Amygdala (tissue), 56 donors: ENCODE measurements at regions not wholly inside any gene's neighbourhood (a gene's known extent, or its start where the extent isn't known, plus 50 kb on each side); places are given as distances from the start of the nearest gene placed in this dataset.
"Not testable (repeated sequence)": the region's sequence is repeated elsewhere in the genome, so short reads cannot be mapped to it uniquely, and the experiment has no call there.

ENCODE experiments used
- DNase-seq, 56 donors: peaks; one replicate each; lab custom pipeline; 2025; lab: John Stamatoyannopoulos, UW

DNA sequence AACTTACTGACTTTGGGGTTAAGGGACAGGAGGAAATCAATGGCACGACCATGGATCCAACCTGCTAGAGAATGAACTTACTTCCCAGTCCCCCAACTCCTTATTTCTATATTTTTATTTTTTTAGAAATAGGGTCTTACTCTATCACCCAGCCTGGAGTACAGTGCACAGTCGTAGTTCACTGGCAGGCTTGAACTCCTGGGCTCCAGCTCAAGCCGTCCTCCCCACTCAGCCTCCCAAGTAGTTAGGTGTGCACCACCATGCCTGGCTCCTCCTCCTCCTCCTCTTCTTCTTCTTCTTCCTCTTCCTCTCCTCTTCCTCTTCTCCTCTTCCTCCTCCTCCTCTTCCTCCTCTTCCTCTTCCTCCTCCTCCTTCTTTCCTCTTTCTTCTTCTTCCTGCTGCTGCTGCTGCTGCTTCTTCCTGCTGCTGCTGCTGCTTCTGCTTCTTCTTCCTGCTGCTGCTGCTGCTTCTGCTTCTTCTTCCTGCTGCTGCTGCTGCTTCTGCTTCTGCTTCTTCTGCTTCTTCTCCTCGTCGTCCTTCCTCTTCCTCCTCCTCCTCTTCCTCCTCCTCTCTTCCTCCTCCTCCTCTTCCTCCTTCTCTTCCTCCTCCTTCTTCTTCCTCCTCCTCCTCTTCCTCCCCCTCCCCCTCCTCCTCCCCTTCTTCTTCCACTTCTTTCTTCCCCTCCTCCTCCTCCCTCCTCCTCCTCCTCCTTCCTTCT, 390.1 kb upstream of the RGS6 start:
- no peak for DNase-seq

DNA sequence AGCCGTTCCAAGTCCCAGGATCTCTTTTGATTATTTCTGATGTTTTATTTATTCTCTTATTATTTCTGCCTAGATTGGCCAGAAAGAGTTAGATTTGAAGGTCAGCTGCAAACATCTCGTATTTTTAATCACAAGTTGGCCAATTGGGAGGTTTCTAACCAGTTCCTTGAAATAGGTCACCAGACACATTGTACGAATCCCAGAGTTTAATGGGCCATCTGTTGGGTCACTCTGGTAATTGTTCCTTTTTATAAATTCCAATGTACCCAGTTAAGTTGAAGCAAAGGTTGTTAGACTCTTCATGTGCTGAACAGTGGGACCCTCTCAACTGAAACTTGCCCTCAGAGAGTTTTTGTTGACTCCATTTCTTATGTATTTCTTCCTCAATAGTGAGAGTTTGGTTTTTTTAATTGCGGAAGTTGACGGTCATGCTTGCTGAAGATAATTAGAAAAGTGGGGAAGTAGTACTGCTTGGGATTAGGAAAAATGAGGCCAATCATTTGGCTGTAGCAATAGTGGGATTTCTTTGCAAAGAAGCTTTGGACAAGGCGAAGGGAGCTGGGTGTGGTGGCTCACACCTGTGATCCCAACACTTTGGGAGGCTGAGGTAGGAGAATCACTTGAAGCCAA, 382.7 kb upstream of the RGS6 start:
- no peak for DNase-seq

DNA sequence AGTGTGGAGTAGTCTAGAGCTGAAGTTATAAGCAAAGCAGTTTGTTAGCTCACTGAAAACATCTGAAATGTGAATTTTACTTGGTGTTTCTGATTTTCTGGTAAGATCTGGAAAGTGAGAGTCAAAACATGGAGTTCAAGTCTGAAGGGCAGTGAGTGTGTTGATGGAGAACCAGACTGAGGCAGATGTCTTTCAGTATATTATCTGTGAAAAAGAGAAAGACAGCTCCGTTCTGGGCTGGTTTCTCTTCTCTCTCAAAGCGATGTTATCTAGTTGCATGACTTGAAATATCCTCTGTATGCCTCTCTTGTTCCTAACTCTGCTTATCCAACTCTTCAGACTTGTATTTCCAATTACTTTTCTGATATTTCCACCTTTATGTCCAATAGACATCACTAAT, 381.9 kb upstream of the RGS6 start:
- no peak for DNase-seq

- no peak for DNase-seq
These were observed 380.8 kb upstream of the RGS6 start for GRCh38 chr14:71551291-71551950.

GRCh38 chr14:71552809-71553208, 379.4 kb upstream of the RGS6 start:
- no peak for DNase-seq

DNA sequence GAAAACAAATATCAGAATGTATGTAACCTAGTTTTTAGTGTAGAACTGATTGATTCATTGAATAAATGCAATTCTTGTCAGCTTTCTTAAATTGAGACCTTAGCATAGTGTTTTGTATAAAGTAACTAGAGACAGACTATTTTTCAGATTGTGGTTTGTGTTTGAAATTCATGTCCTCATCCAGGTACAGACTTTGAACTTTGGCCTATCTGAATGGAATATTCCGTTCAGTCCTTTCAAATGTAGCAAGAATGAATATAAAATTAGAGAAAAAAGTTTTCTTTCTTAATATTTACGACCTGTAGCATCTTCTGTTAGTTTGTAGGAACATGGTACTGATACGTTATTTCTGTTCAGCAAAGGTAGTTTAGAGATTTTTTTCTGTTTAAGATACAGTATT, 378.4 kb upstream of the RGS6 start:
- no peak for DNase-seq

- DNase-seq = peak in 1 of 56 donors; percentile 2
These were observed 377.9 kb upstream of the RGS6 start for GRCh38 chr14:71554323-71554722.

DNA sequence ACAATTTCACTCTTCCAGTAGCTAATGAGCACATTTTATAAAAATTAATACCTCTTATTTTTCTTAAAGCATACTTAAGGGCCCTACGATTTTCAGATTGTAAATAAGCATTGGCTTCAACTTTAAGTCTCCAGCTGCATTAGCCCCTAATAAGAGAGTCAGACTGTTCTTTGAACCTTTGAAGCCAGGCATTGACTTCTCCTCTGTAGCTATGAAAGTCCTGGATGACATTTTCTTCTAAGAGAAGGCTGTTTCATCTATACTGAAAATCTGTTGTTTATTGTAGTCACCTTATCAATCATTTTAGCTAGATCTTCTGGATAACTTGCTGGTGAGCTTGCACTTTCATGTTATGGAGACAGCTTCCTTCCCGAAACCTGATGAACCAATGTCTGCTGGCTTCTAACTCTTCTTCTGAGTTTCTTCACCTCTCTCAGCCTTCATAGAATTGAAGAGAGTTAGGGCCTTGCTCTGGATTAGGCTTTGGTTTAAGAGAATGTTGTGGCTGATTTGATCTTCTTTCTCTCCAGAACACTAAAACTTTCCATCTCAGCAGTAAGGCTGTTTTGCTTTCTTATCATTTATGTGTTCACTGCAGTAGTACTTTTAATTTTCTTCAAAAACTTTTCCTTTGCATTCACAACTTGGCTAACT, 377.1 kb upstream of the RGS6 start:
- no peak for DNase-seq

DNA sequence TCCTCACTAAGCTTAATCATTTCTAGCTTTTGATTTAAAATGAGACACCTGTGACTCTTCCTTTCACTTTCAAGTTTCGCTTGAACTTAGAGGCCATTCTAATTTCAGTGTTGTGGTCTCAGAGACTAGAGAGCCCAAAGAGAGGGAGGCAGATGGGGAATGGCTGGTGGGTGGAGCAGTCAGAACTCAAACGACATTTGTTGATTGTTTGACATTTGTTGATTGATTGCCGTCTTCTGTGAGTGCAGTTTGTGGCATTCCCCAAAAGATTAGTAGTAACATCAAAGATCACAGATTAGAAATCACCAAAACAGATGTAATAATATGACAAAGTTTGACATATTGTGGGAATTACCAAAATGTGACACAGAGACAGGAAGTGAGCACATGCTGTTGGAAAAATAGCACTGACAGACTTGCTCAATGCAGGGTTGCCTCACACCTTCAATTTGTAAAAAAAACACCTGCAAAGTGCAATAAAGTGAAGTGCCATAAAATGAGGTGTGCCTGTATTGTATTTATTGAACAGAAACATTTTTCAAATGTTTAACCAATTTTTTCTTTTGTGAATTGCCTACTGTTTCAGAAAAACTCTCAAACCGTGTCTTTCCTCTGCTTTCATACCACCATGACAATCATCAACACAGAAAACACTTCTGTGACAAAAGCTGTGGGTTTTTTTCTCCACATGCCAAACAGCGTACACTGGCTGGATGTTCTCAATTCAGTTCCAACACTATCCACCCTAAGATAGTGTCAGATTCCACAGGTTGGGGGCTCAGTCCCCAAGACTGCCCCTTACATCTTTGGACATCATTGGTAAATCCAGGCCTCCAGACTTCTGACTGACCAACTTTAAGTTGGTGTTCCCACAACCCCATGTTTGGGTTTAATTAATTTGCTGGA, 376.3 kb upstream of the RGS6 start:
- DNase-seq = no peak

GRCh38 chr14:71556730-71557129, 375.5 kb upstream of the RGS6 start:
- DNase-seq = no peak

DNA sequence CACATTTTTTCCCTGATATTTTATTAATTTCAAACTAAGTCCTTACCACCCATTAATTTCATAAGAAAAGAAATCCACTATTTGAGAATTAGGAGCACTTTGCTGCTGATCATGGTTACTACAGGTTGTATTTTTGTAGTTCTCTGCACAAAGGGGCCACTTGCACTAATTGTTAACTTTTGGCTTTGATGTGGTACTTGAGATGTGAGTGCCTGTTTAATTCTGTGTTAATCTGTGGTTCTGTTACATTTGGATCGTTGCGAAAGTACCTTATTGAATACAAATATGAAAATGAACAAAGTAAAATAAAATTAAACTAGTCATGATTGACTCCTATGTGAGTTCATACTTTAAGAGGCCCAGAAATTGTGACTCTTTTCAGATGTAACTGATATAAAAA, 374.9 kb upstream of the RGS6 start:
- no peak for DNase-seq

GRCh38 chr14:71558943-71559342, 373.3 kb upstream of the RGS6 start:
- not testable (repeated sequence) for DNase-seq

DNA sequence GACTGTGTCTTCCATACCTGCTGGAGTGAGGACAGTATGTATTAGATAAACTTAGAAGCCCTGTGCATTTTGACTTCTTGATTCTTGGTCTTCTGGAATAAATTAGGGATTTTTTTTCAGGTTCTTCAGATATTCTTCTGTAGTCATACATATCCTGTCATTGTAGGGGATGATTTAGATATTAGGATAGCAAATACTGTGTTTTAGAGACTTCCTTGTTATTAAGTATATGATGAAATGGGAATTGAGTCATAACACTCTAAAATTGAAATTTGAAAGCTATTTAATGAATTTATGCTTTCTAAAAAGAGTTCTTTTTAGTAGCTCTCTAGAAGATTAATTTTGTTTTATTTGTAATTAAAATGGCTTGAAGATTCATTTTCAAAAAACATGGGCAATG, 371.5 kb upstream of the RGS6 start:
- no peak for DNase-seq

DNA sequence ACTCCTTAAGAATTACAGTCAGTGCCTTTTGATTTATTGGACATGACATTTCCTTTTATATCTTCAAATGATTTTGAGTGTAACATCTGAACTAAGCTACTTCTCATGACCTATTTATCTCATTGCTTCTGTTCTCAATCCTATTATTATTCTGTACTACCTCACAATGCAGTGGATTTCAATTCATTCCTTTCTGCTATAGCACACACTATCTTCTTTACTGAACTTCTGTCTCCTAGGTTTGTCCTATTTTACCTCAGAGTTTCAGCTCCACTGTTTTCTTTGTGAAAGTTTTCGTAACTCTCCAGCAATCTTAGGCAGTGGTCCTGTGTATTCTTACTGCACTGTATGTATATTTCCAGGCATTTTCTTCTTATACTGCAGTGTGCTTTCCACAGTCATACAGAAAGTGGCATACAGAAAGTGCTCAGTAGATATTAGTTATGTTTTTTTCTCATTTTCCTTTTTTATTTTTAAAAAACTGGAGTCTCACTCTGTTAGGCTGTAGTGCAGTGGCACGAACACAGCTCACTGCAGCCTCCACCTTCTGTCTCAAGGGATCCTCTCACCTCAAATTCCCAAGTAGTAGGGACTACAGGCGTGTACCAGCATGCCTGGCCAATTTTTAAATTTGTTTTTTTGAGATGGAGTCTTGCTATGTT, 368.6 kb upstream of the RGS6 start:
- DNase-seq = no peak

GRCh38 chr14:71566276-71566675, 366.0 kb upstream of the RGS6 start:
- no peak for DNase-seq

DNA sequence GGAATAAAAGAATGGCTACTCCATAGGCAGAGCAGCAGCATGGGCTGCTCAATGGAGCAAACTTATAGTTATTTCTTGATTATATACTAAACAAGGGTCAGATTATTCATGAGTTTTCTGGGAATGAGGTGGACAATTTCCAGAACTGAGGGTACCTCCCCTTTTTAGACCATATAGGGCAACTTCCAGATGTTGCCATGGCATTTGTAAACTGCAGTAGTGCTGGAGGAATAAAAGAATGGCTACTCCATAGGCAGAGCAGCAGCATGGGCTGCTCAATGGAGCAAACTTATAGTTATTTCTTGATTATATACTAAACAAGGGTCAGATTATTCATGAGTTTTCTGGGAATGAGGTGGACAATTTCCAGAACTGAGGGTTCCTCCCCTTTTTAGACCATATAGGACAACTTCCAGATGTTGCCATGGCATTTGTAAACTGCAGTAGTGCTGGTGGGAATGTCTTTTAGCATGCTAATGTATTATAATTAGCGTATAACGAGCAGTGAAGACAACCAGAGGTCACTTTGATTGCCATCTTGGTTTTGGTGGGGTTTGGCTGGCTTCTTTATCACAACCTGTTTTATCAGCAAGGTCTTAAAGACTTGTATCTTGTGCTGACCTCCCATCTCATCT, 364.6 kb upstream of the RGS6 start:
- not testable (repeated sequence) for DNase-seq

DNA sequence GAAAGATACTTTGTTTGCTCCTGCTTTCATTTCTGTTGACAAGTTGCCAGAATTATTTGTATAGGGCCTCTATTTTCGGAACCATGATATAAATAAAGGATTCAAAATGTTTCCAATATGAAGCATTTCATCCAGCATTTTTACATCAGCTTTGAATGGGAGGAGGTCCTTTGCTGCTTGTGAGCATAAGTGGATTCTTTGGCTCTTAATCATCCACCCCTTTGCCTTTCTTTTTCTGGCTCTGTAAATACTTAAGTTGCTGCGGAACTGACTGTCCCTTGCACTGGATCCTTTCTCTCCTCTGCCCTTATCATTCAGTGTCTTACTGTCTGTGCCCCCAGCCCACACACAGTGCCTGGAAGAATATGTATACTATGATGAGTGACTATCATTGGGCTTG, 357.3 kb upstream of the RGS6 start:
- no peak for DNase-seq

GRCh38 chr14:71576472-71576871, 355.8 kb upstream of the RGS6 start:
- no peak for DNase-seq

DNA sequence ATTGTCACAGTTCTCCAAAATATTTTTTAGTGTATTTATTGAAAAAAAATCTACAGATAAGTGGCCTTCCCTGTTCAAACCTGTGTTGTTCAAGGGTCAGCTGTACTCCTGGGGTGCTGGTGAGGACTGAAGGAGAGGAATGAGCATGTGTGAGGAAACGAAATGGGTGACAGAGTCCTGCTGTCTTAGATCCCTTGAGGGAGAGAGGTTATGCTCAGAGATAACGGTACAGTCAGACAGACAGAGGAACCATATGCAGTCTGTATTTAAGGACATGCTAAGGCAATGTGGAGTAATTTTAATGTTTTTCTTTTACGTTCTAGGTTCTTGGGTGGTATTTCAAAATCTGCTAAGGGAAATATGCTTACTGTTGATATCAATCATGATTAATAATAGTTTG, 352.9 kb upstream of the RGS6 start:
- no peak for DNase-seq
